ENCODE measurements at regions not wholly inside any gene's neighbourhood (a gene's known extent, or its start where the extent isn't known, plus 50 kb on each side); places are given as distances from the start of the nearest gene placed in this dataset.

DNA sequence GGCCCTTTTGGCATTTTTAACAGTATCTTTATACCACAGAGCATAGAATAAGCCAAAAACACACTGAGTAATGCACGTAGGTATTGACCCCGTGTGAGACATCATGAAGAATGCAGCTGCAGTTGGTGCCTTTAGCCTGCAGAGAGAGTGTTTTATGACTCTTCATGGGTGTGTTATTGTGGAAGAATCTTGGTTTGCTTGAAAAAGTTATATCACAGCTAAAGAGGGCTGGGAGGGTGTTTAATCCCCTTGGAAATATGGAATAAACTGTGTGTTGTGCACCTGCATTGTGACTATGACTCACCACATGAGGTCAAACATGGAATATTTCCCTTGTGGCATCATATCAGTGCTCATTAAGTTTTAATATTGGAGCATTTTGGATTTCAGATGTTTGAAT is 458.7 kb downstream of the CDH9 start:
- CTCF ChIA-PET, result no interaction called here
- in situ Hi-C loops (cut with HindIII; ENCODE audit: low pct_unique_long_range_greater_than_20kb, low sequenced_read_pairs) (no loop called here), intact Hi-C loops (cut with micrococcal nuclease; ENCODE audit: unreplicated experiment) (no loop called here)
- H3K4me3 ChIP-seq (ENCODE audit: low read depth in 2 of 2, low read length in 2 of 2), result no peak overlapping the region
- H3K27me3 ChIP-seq (ENCODE audit: control insufficient read depth, insufficient read depth, low read length), result no peaks in the 10 kb centered on the region
- no peak overlapping the region; the same call in 1 of the 2 replicates for H3K27ac ChIP-seq (ENCODE audit: low read length)
- no TSS peak for BruUV-seq (replicated peaks)
- no peaks in the 10 kb centered on the region for H3K9me3 ChIP-seq (ENCODE audit: control insufficient read depth, insufficient read depth, low read depth, low read length)
- ATAC-seq, result no peak
- no peaks in the 10 kb centered on the region for H3K4me1 ChIP-seq (ENCODE audit: control insufficient read depth, insufficient read depth, low read length)
- H3K36me3 ChIP-seq (ENCODE audit: control insufficient read depth, insufficient read depth, low read length), result no peaks in the 10 kb centered on the region
- TF ChIP-seq POLR2AphosphoS5 (IDR thresholded peaks at IDR 0.05; ENCODE audit: low read depth, low read length), result no peak
- TF ChIP-seq, protein P1, sequence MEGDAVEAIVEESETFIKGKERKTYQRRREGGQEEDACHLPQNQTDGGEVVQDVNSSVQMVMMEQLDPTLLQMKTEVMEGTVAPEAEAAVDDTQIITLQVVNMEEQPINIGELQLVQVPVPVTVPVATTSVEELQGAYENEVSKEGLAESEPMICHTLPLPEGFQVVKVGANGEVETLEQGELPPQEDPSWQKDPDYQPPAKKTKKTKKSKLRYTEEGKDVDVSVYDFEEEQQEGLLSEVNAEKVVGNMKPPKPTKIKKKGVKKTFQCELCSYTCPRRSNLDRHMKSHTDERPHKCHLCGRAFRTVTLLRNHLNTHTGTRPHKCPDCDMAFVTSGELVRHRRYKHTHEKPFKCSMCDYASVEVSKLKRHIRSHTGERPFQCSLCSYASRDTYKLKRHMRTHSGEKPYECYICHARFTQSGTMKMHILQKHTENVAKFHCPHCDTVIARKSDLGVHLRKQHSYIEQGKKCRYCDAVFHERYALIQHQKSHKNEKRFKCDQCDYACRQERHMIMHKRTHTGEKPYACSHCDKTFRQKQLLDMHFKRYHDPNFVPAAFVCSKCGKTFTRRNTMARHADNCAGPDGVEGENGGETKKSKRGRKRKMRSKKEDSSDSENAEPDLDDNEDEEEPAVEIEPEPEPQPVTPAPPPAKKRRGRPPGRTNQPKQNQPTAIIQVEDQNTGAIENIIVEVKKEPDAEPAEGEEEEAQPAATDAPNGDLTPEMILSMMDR (IDR thresholded peaks at IDR 0.05), result no peak
- TF ChIP-seq, protein P2, sequence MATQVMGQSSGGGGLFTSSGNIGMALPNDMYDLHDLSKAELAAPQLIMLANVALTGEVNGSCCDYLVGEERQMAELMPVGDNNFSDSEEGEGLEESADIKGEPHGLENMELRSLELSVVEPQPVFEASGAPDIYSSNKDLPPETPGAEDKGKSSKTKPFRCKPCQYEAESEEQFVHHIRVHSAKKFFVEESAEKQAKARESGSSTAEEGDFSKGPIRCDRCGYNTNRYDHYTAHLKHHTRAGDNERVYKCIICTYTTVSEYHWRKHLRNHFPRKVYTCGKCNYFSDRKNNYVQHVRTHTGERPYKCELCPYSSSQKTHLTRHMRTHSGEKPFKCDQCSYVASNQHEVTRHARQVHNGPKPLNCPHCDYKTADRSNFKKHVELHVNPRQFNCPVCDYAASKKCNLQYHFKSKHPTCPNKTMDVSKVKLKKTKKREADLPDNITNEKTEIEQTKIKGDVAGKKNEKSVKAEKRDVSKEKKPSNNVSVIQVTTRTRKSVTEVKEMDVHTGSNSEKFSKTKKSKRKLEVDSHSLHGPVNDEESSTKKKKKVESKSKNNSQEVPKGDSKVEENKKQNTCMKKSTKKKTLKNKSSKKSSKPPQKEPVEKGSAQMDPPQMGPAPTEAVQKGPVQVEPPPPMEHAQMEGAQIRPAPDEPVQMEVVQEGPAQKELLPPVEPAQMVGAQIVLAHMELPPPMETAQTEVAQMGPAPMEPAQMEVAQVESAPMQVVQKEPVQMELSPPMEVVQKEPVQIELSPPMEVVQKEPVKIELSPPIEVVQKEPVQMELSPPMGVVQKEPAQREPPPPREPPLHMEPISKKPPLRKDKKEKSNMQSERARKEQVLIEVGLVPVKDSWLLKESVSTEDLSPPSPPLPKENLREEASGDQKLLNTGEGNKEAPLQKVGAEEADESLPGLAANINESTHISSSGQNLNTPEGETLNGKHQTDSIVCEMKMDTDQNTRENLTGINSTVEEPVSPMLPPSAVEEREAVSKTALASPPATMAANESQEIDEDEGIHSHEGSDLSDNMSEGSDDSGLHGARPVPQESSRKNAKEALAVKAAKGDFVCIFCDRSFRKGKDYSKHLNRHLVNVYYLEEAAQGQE (IDR thresholded peaks at IDR 0.05; ENCODE audit: insufficient read depth in 1 of 2, low read depth in 2 of 2, low read length in 1 of 2), result no peak
- TF ChIP-seq TCF7L2 (IDR thresholded peaks at IDR 0.05; ENCODE audit: low read depth, low read length), result no peak
- no peak for TF ChIP-seq SIN3A (IDR thresholded peaks at IDR 0.05; ENCODE audit: borderline replicate concordance, insufficient read depth, low read depth, low read length)
- POLR2A ChIA-PET, result no interaction called here
- DNase-seq (ENCODE audit: low read depth, low spot score), result no peak

DNA sequence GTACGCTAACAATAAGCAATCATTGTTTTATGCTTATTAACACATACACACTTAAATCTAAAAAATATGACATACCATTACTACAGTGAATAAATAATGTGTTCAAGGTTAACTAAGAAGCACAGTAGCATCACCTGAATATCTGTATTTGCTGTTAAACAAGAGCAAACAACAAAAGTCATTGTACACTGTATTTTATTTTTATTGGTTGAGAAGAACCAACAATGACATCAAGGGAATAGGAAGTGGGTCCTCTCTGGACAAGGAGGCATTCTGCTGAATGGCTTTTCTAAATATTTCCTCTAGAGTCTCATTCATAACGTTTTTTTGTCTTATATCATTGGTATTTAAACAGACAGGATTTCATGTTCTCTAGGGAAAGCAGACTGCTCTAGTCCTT is 460.4 kb downstream of the CDH9 start:
- DNase-seq (ENCODE audit: low read depth, low spot score), result no peak
- Histone ChIP-seq H3K36me3 (ENCODE audit: control insufficient read depth, insufficient read depth, low read length) (no peaks in the 10 kb centered on the region), H3K27ac (ENCODE audit: low read length) (no peak overlapping the region), H3K4me1 (ENCODE audit: control insufficient read depth, insufficient read depth, low read length) (no peaks in the 10 kb centered on the region), H3K9me3 (ENCODE audit: control insufficient read depth, insufficient read depth, low read depth, low read length) (no peaks in the 10 kb centered on the region), H3K4me3 (ENCODE audit: low read depth in 2 of 2, low read length in 2 of 2) (no peak overlapping the region), H3K27me3 (ENCODE audit: control insufficient read depth, insufficient read depth, low read length) (no peaks in the 10 kb centered on the region)
- intact Hi-C loops (cut with micrococcal nuclease; ENCODE audit: unreplicated experiment), result no loop called here
- POLR2A ChIA-PET, result no interaction called here
- TF ChIP-seq TCF7L2 (IDR thresholded peaks at IDR 0.05; ENCODE audit: low read depth, low read length), result no peak
- TF ChIP-seq POLR2AphosphoS5 (IDR thresholded peaks at IDR 0.05; ENCODE audit: low read depth, low read length), result no peak
- TF ChIP-seq, protein P1 (IDR thresholded peaks at IDR 0.05), result no peak
- TF ChIP-seq SIN3A (IDR thresholded peaks at IDR 0.05; ENCODE audit: borderline replicate concordance, insufficient read depth, low read depth, low read length), result no peak
- CTCF ChIA-PET, result no interaction called here
- in situ Hi-C loops (cut with HindIII; ENCODE audit: low pct_unique_long_range_greater_than_20kb, low sequenced_read_pairs), result no loop called here
- no TSS peak for BruUV-seq (replicated peaks)
- ATAC-seq, result no peak
